GM12891 (cell line): ENCODE measurements at regions not wholly inside any gene's neighbourhood (a gene's known extent, or its start where the extent isn't known, plus 50 kb on each side); places are given as distances from the start of the nearest gene placed in this dataset.
"Not testable (repeated sequence)": the region's sequence is repeated elsewhere in the genome, so short reads cannot be mapped to it uniquely, and the experiment has no call there.

ENCODE experiments used
- DNase-seq: peaks from one replicate; pipeline ENCODE4 v3.0.0; 2011; ENCODE audit warnings: low spot score; ENCODE audit not compliant: insufficient read length
- FAIRE-seq: peaks from 2 replicates; lab custom pipeline; 2011; peaks lifted over from hg19 to GRCh38; lab: Jason Lieb, UNC
- PAX5 ChIP-seq: IDR thresholded peaks from 2 replicates; pipeline ENCODE4 v1.6.1; 2011; ENCODE audit warnings: low read length, moderate library complexity, mild to moderate bottlenecking; ENCODE audit not compliant: insufficient read depth, severe bottlenecking
- POLR2A ChIP-seq: IDR thresholded peaks from 2 replicates; pipeline ENCODE4 v1.6.1; 2011; ENCODE audit warnings: low read depth, low read length, control low read depth
- POLR2AphosphoS5 ChIP-seq: IDR thresholded peaks from 2 replicates; pipeline ENCODE4 v1.6.1; 2011; ENCODE audit warnings: low read depth, low read length, control low read depth
- POU2F2 ChIP-seq: IDR thresholded peaks from 2 replicates; pipeline ENCODE4 v1.6.1; 2011; ENCODE audit warnings: low read depth, mild to moderate bottlenecking, control low read depth, low read length, moderate library complexity
- SPI1 ChIP-seq: IDR thresholded peaks from 2 replicates; pipeline ENCODE4 v1.6.1; 2011; ENCODE audit warnings: low read depth, low read length, control low read depth
- TAF1 ChIP-seq: IDR thresholded peaks from 2 replicates; pipeline ENCODE4 v1.6.1; 2011; ENCODE audit warnings: low read depth, low read length, control low read depth

GRCh38 chr2:195168369-195168768 is 488.7 kb upstream of the SLC39A10 start:
- no peak for DNase-seq
- no peak for FAIRE-seq
- no peak for TF ChIP-seq POLR2AphosphoS5
- no peak for TF ChIP-seq SPI1
- no peak for TF ChIP-seq POLR2A
- TF ChIP-seq POU2F2 = no peak

DNA sequence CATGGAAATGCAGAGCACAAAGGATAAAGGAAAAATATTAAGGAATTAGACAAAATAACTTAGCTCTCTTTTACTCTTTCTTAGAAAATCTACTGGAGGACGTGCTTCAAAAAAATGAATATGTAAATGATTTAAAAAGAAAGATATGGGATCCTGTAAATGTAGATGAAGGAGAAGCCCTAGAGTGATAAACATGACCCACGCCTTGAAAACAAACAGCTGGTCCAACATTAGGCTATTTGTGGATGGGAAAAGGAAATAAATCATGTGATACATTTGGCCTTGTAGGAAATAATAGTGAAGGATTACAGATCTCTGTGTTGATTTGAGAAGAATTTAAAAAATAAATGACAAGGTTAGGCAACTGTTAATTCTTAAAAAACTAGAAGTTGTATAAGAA is 492.1 kb upstream of the SLC39A10 start:
- FAIRE-seq (no peak), DNase-seq (no peak)
- TF ChIP-seq PAX5 (no peak), SPI1 (no peak), POLR2A (no peak), POU2F2 (no peak), POLR2AphosphoS5 (no peak), TAF1 (no peak)

GRCh38 chr2:195162918-195163317 is 494.1 kb upstream of the SLC39A10 start:
- FAIRE-seq (no peak), DNase-seq (no peak)
- no peak for TF ChIP-seq SPI1
- no peak for TF ChIP-seq PAX5
- no peak for TF ChIP-seq POLR2AphosphoS5

GRCh38 chr2:195162194-195162593 is 494.8 kb upstream of the SLC39A10 start:
- DNase-seq (no peak), FAIRE-seq (no peak)
- no peak for TF ChIP-seq POLR2A
- TF ChIP-seq POU2F2 = no peak
- no peak for TF ChIP-seq SPI1
- TF ChIP-seq PAX5 = no peak
- TF ChIP-seq POLR2AphosphoS5 = no peak
- TF ChIP-seq TAF1 = no peak

DNA sequence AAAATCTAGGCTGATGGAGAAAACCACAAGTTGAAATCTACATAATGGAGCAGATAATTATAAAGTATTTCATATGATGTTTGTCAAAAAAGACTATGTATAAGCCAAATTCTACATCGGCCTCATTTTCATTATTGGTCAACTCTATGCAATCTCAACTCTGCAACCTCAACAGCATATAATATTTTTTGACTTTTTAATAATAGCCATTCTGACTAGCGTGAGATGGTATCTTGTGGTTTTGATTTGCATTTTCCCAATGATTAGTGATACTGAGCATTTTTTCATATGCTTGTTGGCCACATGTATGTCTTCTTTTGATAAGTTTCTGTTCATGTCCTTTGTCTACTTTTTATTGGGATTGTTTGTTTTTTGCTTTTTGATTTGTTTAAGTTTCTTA is 496.1 kb upstream of the SLC39A10 start:
- TF ChIP-seq POLR2A (no peak), POU2F2 (no peak), SPI1 (no peak), POLR2AphosphoS5 (no peak), TAF1 (no peak), PAX5 (no peak)
- no peak for FAIRE-seq

DNA sequence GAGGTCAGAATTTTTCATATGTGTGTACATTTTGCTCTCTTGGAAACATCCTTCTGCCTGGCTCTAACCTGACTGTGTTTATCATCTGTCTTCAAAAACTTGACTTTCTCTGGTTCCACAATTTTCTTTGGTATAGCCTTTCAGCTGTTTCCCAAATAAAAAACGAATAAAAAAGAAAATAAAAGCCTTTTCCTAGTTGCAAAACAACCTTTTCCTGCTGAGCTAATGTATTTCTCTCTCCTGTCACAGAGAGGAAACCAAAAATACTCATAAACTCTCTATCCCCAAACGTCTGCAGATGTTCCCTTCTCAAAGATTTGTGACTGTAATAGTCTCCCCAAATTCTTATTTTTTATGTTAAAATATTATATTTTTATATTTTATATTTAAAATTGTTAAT is 505.3 kb upstream of the SLC39A10 start:
- DNase-seq (no peak), FAIRE-seq (no peak)
- TF ChIP-seq TAF1 = no peak
- no peak for TF ChIP-seq POLR2A
- TF ChIP-seq PAX5 = no peak
- no peak for TF ChIP-seq POLR2AphosphoS5

More for the DNA sequence above, 496.1 kb upstream of the SLC39A10 start:
- DNase-seq = no peak

- no peak for TF ChIP-seq POU2F2
- no peak for TF ChIP-seq POLR2A
- no peak for TF ChIP-seq POLR2AphosphoS5
- no peak for TF ChIP-seq PAX5
- TF ChIP-seq TAF1 = no peak
- TF ChIP-seq SPI1 = no peak
- no peak for FAIRE-seq
- DNase-seq = no peak
Observed at GRCh38 chr2:195150819-195151218, 506.2 kb upstream of the SLC39A10 start.

DNA sequence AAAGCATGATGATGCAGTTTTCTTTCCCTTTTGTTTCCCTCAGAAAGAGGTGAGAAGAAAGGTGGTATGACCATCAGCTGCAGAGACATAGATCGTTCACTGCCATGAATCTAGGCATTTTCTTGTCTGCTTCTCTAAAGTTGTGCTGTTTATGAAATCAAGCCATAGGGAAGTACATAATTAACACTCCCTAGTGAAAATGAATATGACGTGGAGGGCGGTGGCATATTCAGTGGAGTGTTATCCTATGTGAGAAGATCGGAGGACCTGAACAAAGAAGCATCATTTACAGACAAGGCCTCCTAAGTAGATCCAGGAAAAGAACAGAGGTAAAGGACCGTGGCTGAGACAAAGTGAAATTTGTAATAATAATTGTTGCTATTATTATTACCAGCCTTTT is 509.0 kb upstream of the SLC39A10 start:
- no peak for TF ChIP-seq PAX5
- TF ChIP-seq POLR2AphosphoS5 = no peak
- TF ChIP-seq TAF1 = no peak
- no peak for TF ChIP-seq SPI1
- no peak for TF ChIP-seq POU2F2
- no peak for TF ChIP-seq POLR2A
- FAIRE-seq = no peak
- DNase-seq = no peak

DNA sequence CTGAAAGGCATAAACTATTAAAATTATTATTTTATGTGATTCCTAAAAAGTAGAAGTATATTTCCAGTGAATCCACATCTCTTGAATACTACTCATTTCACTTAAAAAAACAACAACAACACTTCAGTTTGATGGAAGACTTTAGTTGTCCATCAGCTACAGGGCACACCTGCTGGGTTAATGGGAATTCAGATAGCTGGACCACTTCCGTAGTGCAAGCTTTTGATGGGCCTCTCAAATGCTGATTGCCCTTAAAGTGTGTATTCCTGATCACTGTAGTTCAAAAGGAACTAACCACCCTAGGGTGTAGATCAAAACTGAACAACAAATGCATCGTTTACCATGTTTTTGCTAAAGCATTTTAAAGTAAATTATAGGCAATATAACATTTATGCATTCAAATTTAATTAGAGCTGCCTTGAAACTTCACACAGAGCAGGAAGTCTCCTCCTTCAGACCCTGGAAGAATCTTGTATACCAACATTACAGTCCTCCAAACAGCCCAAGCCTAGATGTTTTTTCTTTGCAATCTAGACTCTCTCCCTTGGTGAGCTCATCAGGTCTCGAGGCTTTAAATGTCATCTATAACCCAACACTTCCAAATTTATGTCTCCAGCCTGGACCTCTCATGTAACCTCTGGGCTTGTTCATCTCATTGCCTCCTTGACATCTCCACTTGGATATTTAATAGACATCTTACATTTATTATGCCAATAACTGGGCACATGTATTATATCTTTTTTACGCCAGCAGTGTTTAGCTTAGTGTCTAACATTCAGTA is 510.1 kb upstream of the SLC39A10 start:
- DNase-seq = no peak
- no peak for FAIRE-seq

GRCh38 chr2:195138435-195138834 is 518.6 kb upstream of the SLC39A10 start:
- no peak for TF ChIP-seq SPI1
- no peak for TF ChIP-seq PAX5
- no peak for TF ChIP-seq TAF1
- TF ChIP-seq POU2F2 = no peak
- TF ChIP-seq POLR2A = no peak
- no peak for TF ChIP-seq POLR2AphosphoS5
- FAIRE-seq = no peak
- DNase-seq = no peak

More for the DNA sequence above, 510.1 kb upstream of the SLC39A10 start:
- TF ChIP-seq PAX5 = no peak
- TF ChIP-seq POLR2AphosphoS5 = no peak
- no peak for TF ChIP-seq SPI1
- TF ChIP-seq POLR2A = no peak
- TF ChIP-seq POU2F2 = no peak
- no peak for TF ChIP-seq TAF1

- not testable (repeated sequence) for FAIRE-seq, DNase-seq
Observed at GRCh38 chr2:195125889-195126288, 531.1 kb upstream of the SLC39A10 start.
